ENCODE measurements at regions not wholly inside any gene's neighbourhood (a gene's known extent, or its start where the extent isn't known, plus 50 kb on each side); places are given as distances from the start of the nearest gene placed in this dataset.

- TF ChIP-seq ZBTB33 (IDR thresholded peaks at IDR 0.05; ENCODE audit: extremely low read depth, insufficient replicate concordance, low read length) (no peak), JUND (IDR thresholded peaks at IDR 0.05) (no peak), CTCF (IDR thresholded peaks at IDR 0.05 in 2 of 3, conservative IDR thresholded peaks at IDR 0.05 in 1 of 3; ENCODE audit: borderline replicate concordance in 1 of 3, insufficient read depth in 1 of 3, low read depth in 2 of 3, low read length in 2 of 3) (no peak), RAD21 (IDR thresholded peaks at IDR 0.05; ENCODE audit: low read depth) (no peak)
These were observed 126.3 kb downstream of the MID1IP1 start for GRCh38 chrX:38927592-38927991.

Measured in HCT116 (cell line).